KMS-11 (cell line): ENCODE measurements at regions not wholly inside any gene's neighbourhood (a gene's known extent, or its start where the extent isn't known, plus 50 kb on each side); places are given as distances from the start of the nearest gene placed in this dataset.

ENCODE experiments used
- H2AFZ ChIP-seq: fragments of 200-600 bp; sonication (generic); 2 replicates; pipeline ENCODE4 v1.6.1; 2016; ENCODE audit warnings: antibody characterized with exemption, mixed run types, low read depth
- H3K27ac ChIP-seq: fragments of 200-600 bp; sonication (generic); 2 replicates; pipeline ENCODE4 v1.6.1; 2016; ENCODE audit warnings: mild to moderate bottlenecking, mixed run types
- H3K27me3 ChIP-seq: fragments of 200-600 bp; sonication (generic); 2 replicates; pipeline ENCODE4 v1.6.1; 2017; ENCODE audit warnings: mild to moderate bottlenecking, low read depth, mixed run types, moderate library complexity; ENCODE audit not compliant: insufficient read depth
- H3K36me3 ChIP-seq: fragments of 200-600 bp; sonication (generic); 2 replicates; pipeline ENCODE4 v1.6.1; 2017; ENCODE audit warnings: mild to moderate bottlenecking, mixed run types; ENCODE audit not compliant: insufficient read depth
- H3K4me1 ChIP-seq: fragments of 200-600 bp; sonication (generic); 2 replicates; pipeline ENCODE4 v1.6.1; 2016; ENCODE audit warnings: mild to moderate bottlenecking, low read depth, mixed run types; ENCODE audit not compliant: poor library complexity, severe bottlenecking
- H3K4me2 ChIP-seq: fragments of 200-600 bp; sonication (generic); 2 replicates; pipeline ENCODE4 v1.7.0; 2016; ENCODE audit warnings: mild to moderate bottlenecking, mixed run types
- H3K4me3 ChIP-seq: fragments of 200-600 bp; sonication (generic); IDR thresholded peaks from 2 replicates; pipeline ENCODE4 v1.6.1; 2017; ENCODE audit warnings: low read depth, low read length, mixed read lengths; ENCODE audit not compliant: insufficient read depth
- H3K79me2 ChIP-seq: fragments of 200-600 bp; sonication (generic); 2 replicates; pipeline ENCODE4 v1.6.1; 2016; ENCODE audit warnings: low read depth, mixed run types; ENCODE audit not compliant: insufficient read depth
- H3K9ac ChIP-seq: fragments of 200-600 bp; sonication (generic); 2 replicates; pipeline ENCODE4 v1.6.1; 2016; ENCODE audit warnings: mild to moderate bottlenecking, mixed run types
- H4K20me1 ChIP-seq: fragments of 200-600 bp; sonication (generic); 2 replicates; pipeline ENCODE4 v1.6.1; 2016; ENCODE audit warnings: mild to moderate bottlenecking, mixed run types; ENCODE audit not compliant: insufficient read depth
- CTCF ChIP-seq: fragments of 200-600 bp; sonication (generic); conservative IDR thresholded peaks from 2 replicates; pipeline ENCODE4 v1.6.1; 2017; ENCODE audit warnings: low read depth, mild to moderate bottlenecking, antibody characterized with exemption, low read length, moderate library complexity, mixed read lengths

- Histone ChIP-seq H3K27me3 (no peaks in the 10 kb centered on the region), H3K4me1 (no peaks in the 10 kb centered on the region), H3K27ac (no peak overlapping the region), H2AFZ (no peak overlapping the region), H3K79me2 (no peaks in the 10 kb centered on the region), H3K36me3 (no peaks in the 10 kb centered on the region), H4K20me1 (no peaks in the 10 kb centered on the region), H3K4me2 (no peak overlapping the region), H3K9ac (no peak overlapping the region), H3K4me3 (no peak overlapping the region)
- no peak for TF ChIP-seq CTCF
Observed at GRCh38 chrX:143165778-143166177, 140.1 kb downstream of the SPANXN4 start.

- H3K4me2 ChIP-seq = no peak overlapping the region
- no peak overlapping the region for H3K4me3 ChIP-seq
- H3K27ac ChIP-seq = no peak overlapping the region
- no peaks in the 10 kb centered on the region for H3K27me3 ChIP-seq
- no peaks in the 10 kb centered on the region for H3K4me1 ChIP-seq
- no peak overlapping the region for H2AFZ ChIP-seq
- no peaks in the 10 kb centered on the region for H3K79me2 ChIP-seq
- no peak for TF ChIP-seq CTCF
- H3K9ac ChIP-seq = no peak overlapping the region
- H3K36me3 ChIP-seq = no peaks in the 10 kb centered on the region
- H4K20me1 ChIP-seq = no peaks in the 10 kb centered on the region
Observed at GRCh38 chrX:143139681-143140080, 114.0 kb downstream of the SPANXN4 start.

GRCh38 chrX:143121477-143121876 is 95.7 kb downstream of the SPANXN4 start:
- H3K36me3 ChIP-seq = no peaks in the 10 kb centered on the region
- H4K20me1 ChIP-seq = no peaks in the 10 kb centered on the region
- no peaks in the 10 kb centered on the region for H3K79me2 ChIP-seq
- H2AFZ ChIP-seq = no peak overlapping the region
- no peaks in the 10 kb centered on the region for H3K27me3 ChIP-seq
- H3K4me3 ChIP-seq = no peak overlapping the region
- no peak for TF ChIP-seq CTCF
- no peaks in the 10 kb centered on the region for H3K4me1 ChIP-seq
- H3K9ac ChIP-seq = no peak overlapping the region
- no peak overlapping the region for H3K4me2 ChIP-seq
- no peak overlapping the region for H3K27ac ChIP-seq

GRCh38 chrX:143115466-143115865 is 89.7 kb downstream of the SPANXN4 start:
- no peak overlapping the region for H3K9ac ChIP-seq
- TF ChIP-seq CTCF = no peak
- no peaks in the 10 kb centered on the region for H4K20me1 ChIP-seq
- no peak overlapping the region for H2AFZ ChIP-seq
- H3K27me3 ChIP-seq = no peaks in the 10 kb centered on the region
- H3K4me3 ChIP-seq = no peak overlapping the region
- H3K36me3 ChIP-seq = no peaks in the 10 kb centered on the region
- H3K4me2 ChIP-seq = no peak overlapping the region
- no peaks in the 10 kb centered on the region for H3K79me2 ChIP-seq
- H3K4me1 ChIP-seq = no peaks in the 10 kb centered on the region
- H3K27ac ChIP-seq = no peak overlapping the region

- Histone ChIP-seq H3K9ac (no peak overlapping the region), H3K27me3 (no peaks in the 10 kb centered on the region), H3K79me2 (no peaks in the 10 kb centered on the region), H2AFZ (no peak overlapping the region), H4K20me1 (no peaks in the 10 kb centered on the region), H3K4me3 (no peak overlapping the region), H3K4me2 (no peak overlapping the region), H3K4me1 (no peaks in the 10 kb centered on the region), H3K27ac (no peak overlapping the region), H3K36me3 (no peaks in the 10 kb centered on the region)
- TF ChIP-seq CTCF = no peak
Observed at GRCh38 chrX:143095816-143096215, 70.1 kb downstream of the SPANXN4 start.
